ENCODE measurements at regions not wholly inside any gene's neighbourhood (a gene's known extent, or its start where the extent isn't known, plus 50 kb on each side); places are given as distances from the start of the nearest gene placed in this dataset.
"Not testable (repeated sequence)": the region's sequence is repeated elsewhere in the genome, so short reads cannot be mapped to it uniquely, and the experiment has no call there.

- H3K79me2 ChIP-seq (ENCODE audit: control insufficient read depth, insufficient read depth, low read length); H3K4me2 ChIP-seq (ENCODE audit: control insufficient read depth, extremely low read depth, insufficient read depth, low read depth, low read length); H3K4me1 ChIP-seq (ENCODE audit: control insufficient read depth, extremely low read depth, insufficient read depth, low read length); DNase-seq (ENCODE audit: low read depth, low spot score); H3K27me3 ChIP-seq (ENCODE audit: control insufficient read depth, extremely low read depth, insufficient read depth, low read length); H2AFZ ChIP-seq (ENCODE audit: control insufficient read depth, low read length); H4K20me1 ChIP-seq (ENCODE audit: control insufficient read depth, extremely low read depth, insufficient read depth, low read length); H3K36me3 ChIP-seq (ENCODE audit: control insufficient read depth in 2 of 2, extremely low read depth in 1 of 2, insufficient read depth in 2 of 2, low read length in 2 of 2); H3K9me1 ChIP-seq (ENCODE audit: control insufficient read depth, extremely low read depth, insufficient read depth, low read length); H3K27ac ChIP-seq (ENCODE audit: control insufficient read depth, insufficient read depth, low read length); FAIRE-seq; H3K4me3 ChIP-seq (ENCODE audit: control insufficient read depth in 2 of 3, extremely low read depth in 1 of 3, insufficient read depth in 2 of 3, low read depth in 1 of 3, low read length in 3 of 3); dilution Hi-C loops (cut with MboI; ENCODE audit: extremely low pct_ligation_motif_present, low sequenced_read_pairs); H3K9ac ChIP-seq (ENCODE audit: control insufficient read depth, extremely low read depth, insufficient read depth, low read length); H3K9me3 ChIP-seq (ENCODE audit: control insufficient read depth, low read depth, low read length): not testable (repeated sequence)
Observed at GRCh38 chr19:40940771-40941170, 50.3 kb upstream of the CYP2B6 start.

DNA sequence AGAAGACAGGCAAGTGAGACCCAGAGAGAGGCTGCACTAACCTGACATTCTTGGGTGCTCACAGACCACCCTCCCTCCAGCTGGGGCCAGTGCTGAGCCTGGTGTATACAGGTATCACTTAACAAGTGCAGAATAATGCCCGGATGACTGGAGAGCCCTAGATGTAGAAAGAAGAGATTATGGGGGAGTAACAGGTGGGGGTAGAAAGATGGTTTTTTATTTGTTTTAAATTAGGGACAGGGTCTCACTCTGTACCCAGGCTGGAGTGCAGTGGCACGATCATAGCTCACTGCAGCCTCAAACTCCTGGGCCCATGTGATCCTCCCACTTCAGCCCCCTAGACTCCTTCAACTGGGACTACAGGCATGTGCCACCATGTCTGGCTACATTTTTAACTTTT is 53.1 kb upstream of the CYP2B6 start:
- H3K9ac ChIP-seq (ENCODE audit: control insufficient read depth, extremely low read depth, insufficient read depth, low read length); H3K4me3 ChIP-seq (ENCODE audit: control insufficient read depth in 2 of 3, extremely low read depth in 1 of 3, insufficient read depth in 2 of 3, low read depth in 1 of 3, low read length in 3 of 3); H3K79me2 ChIP-seq (ENCODE audit: control insufficient read depth, insufficient read depth, low read length); H2AFZ ChIP-seq (ENCODE audit: control insufficient read depth, low read length); H3K9me3 ChIP-seq (ENCODE audit: control insufficient read depth, low read depth, low read length); H3K27me3 ChIP-seq (ENCODE audit: control insufficient read depth, extremely low read depth, insufficient read depth, low read length); DNase-seq (ENCODE audit: low read depth, low spot score); H3K27ac ChIP-seq (ENCODE audit: control insufficient read depth, insufficient read depth, low read length); H3K36me3 ChIP-seq (ENCODE audit: control insufficient read depth in 2 of 2, extremely low read depth in 1 of 2, insufficient read depth in 2 of 2, low read length in 2 of 2); dilution Hi-C loops (cut with MboI; ENCODE audit: extremely low pct_ligation_motif_present, low sequenced_read_pairs); H3K4me2 ChIP-seq (ENCODE audit: control insufficient read depth, extremely low read depth, insufficient read depth, low read depth, low read length); H3K9me1 ChIP-seq (ENCODE audit: control insufficient read depth, extremely low read depth, insufficient read depth, low read length); H4K20me1 ChIP-seq (ENCODE audit: control insufficient read depth, extremely low read depth, insufficient read depth, low read length); H3K4me1 ChIP-seq (ENCODE audit: control insufficient read depth, extremely low read depth, insufficient read depth, low read length); FAIRE-seq: not testable (repeated sequence)

DNA sequence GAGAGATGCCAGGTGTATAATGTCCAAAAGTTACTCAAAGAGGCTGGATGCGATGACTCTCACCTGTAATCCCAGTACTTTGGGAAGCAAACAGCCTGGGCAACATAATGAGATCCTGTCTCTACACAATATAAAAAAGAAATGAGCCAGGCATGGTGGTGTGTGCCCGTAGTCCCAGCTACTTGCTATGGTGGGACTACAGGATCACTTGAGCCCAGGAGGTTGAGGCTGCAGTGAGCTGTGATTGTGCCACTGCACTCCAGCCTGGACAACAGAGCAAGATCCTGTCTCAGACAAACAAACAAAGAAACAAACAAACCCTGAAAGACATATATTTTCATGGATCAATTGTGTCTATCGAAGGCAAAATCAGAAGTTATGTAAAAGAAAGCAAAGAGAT is 54.3 kb upstream of the CYP2B6 start:
- no peak overlapping the region for H3K4me2 ChIP-seq (ENCODE audit: control insufficient read depth, extremely low read depth, insufficient read depth, low read depth, low read length)
- TF ChIP-seq, protein P1, sequence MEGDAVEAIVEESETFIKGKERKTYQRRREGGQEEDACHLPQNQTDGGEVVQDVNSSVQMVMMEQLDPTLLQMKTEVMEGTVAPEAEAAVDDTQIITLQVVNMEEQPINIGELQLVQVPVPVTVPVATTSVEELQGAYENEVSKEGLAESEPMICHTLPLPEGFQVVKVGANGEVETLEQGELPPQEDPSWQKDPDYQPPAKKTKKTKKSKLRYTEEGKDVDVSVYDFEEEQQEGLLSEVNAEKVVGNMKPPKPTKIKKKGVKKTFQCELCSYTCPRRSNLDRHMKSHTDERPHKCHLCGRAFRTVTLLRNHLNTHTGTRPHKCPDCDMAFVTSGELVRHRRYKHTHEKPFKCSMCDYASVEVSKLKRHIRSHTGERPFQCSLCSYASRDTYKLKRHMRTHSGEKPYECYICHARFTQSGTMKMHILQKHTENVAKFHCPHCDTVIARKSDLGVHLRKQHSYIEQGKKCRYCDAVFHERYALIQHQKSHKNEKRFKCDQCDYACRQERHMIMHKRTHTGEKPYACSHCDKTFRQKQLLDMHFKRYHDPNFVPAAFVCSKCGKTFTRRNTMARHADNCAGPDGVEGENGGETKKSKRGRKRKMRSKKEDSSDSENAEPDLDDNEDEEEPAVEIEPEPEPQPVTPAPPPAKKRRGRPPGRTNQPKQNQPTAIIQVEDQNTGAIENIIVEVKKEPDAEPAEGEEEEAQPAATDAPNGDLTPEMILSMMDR (optimal IDR thresholded peaks at IDR 0.05 in 1 of 3, IDR thresholded peaks at IDR 0.05 in 1 of 3, conservative IDR thresholded peaks at IDR 0.05 in 1 of 3; ENCODE audit: extremely low read depth in 1 of 3, insufficient read depth in 2 of 3, low read length in 3 of 3) = no peak
- no peaks in the 10 kb centered on the region for H3K9me1 ChIP-seq (ENCODE audit: control insufficient read depth, extremely low read depth, insufficient read depth, low read length)
- no peak overlapping the region for H2AFZ ChIP-seq (ENCODE audit: control insufficient read depth, low read length)
- no peaks in the 10 kb centered on the region for H3K4me1 ChIP-seq (ENCODE audit: control insufficient read depth, extremely low read depth, insufficient read depth, low read length)
- H3K27ac ChIP-seq (ENCODE audit: control insufficient read depth, insufficient read depth, low read length) = no peak overlapping the region
- no peaks in the 10 kb centered on the region for H3K36me3 ChIP-seq (ENCODE audit: control insufficient read depth in 2 of 2, extremely low read depth in 1 of 2, insufficient read depth in 2 of 2, low read length in 2 of 2)
- dilution Hi-C loops (cut with MboI; ENCODE audit: extremely low pct_ligation_motif_present, low sequenced_read_pairs) = no loop called here
- DNase-seq (ENCODE audit: low read depth, low spot score) (no peak), FAIRE-seq (no peak)
- H4K20me1 ChIP-seq (ENCODE audit: control insufficient read depth, extremely low read depth, insufficient read depth, low read length) = no peaks in the 10 kb centered on the region
- H3K79me2 ChIP-seq (ENCODE audit: control insufficient read depth, insufficient read depth, low read length) = no peaks in the 10 kb centered on the region
- no peaks in the 10 kb centered on the region for H3K9me3 ChIP-seq (ENCODE audit: control insufficient read depth, low read depth, low read length)
- H3K9ac ChIP-seq (ENCODE audit: control insufficient read depth, extremely low read depth, insufficient read depth, low read length) = no peak overlapping the region
- no peak overlapping the region for H3K4me3 ChIP-seq (ENCODE audit: control insufficient read depth in 2 of 3, extremely low read depth in 1 of 3, insufficient read depth in 2 of 3, low read depth in 1 of 3, low read length in 3 of 3)
- no peaks in the 10 kb centered on the region for H3K27me3 ChIP-seq (ENCODE audit: control insufficient read depth, extremely low read depth, insufficient read depth, low read length)

All from keratinocyte (primary cell).